Astrocyte (in vitro differentiated cells and primary cell): ENCODE measurements at regions not wholly inside any gene's neighbourhood (a gene's known extent, or its start where the extent isn't known, plus 50 kb on each side); places are given as distances from the start of the nearest gene placed in this dataset.

ENCODE experiments used
- CTCF ChIP-seq: IDR thresholded peaks from 2 replicates; pipeline ENCODE4 v1.5.1; 2011; ENCODE audit warnings: low read depth, mild to moderate bottlenecking, inconsistent platforms, low read length, moderate library complexity; ENCODE audit not compliant: insufficient read depth
- EZH2 ChIP-seq: IDR thresholded peaks from 2 replicates; pipeline ENCODE4 v1.6.1; 2012; ENCODE audit warnings: mild to moderate bottlenecking, low read length, inconsistent platforms; ENCODE audit not compliant: insufficient read depth

GRCh38 chr5:16315501-16315900 lies 135.9 kb upstream of the MARCHF11 start:
- TF ChIP-seq EZH2 = no peak
- no peak for TF ChIP-seq CTCF
